ENCODE measurements at regions not wholly inside any gene's neighbourhood (a gene's known extent, or its start where the extent isn't known, plus 50 kb on each side); places are given as distances from the start of the nearest gene placed in this dataset.

DNA sequence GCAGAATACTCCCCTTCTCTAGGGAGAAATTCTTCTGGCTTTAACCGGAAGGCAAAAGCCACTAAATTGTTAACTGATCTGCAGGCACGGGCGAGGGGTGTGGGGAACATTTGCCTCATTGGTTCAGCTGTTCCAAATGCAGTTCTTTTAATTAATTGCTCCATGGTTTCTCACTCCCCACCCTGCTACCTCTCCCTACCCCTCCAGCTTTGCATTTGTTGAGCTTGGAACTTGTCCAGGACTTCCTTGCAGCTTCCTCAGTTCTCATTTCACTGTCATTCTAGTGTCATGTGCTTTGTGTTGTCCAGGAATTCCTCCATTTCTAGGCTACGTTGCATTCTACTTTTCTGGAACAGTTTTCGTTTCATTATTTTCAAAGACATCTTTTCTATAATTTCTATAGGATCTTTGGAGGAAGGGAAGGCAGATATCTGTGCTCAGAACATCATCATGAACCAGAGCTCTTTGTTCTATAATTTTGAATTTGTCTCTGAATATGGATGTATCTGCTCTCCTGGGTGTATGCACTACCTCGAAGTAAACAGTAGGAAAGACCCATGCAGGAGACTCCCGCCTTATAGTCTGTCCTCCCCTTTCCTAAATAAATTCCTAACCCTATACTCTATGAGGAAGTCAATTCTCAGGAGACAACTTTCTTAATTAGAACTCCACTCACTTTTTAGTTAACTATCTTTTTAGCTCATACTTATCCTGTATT is 132.4 kb upstream of the LMO4 start:
- TF ChIP-seq SP1 (IDR thresholded peaks at IDR 0.05), result no peak
- TF ChIP-seq ZNF384 (IDR thresholded peaks at IDR 0.05), result no peak
- TF ChIP-seq BHLHE40 (IDR thresholded peaks at IDR 0.05; ENCODE audit: borderline replicate concordance), result no peak
- no peak for TF ChIP-seq SUZ12 (IDR thresholded peaks at IDR 0.05)
- no peak for TF ChIP-seq FOXA1 (IDR thresholded peaks at IDR 0.05)
- TF ChIP-seq ELF4 (IDR thresholded peaks at IDR 0.05), result no peak
- TF ChIP-seq CTBP1 (IDR thresholded peaks at IDR 0.05; ENCODE audit: borderline replicate concordance), result no peak
- TF ChIP-seq TARDBP (IDR thresholded peaks at IDR 0.05), result no peak
- TF ChIP-seq ARNT (IDR thresholded peaks at IDR 0.05), result no peak
